Hepatocyte (in vitro differentiated cells): ENCODE measurements at regions not wholly inside any gene's neighbourhood (a gene's known extent, or its start where the extent isn't known, plus 50 kb on each side); places are given as distances from the start of the nearest gene placed in this dataset.
"Not testable (repeated sequence)": the region's sequence is repeated elsewhere in the genome, so short reads cannot be mapped to it uniquely, and the experiment has no call there.

Experiments used
- DNase-seq: peaks from one replicate; pipeline ENCODE4 v3.0.0-alpha.2; 2016; ENCODE audit warnings: low spot score
- H2AFZ ChIP-seq: fragments of 200-600 bp; sonication (generic); 2 replicates; pipeline ENCODE4 v1.6.0; 2016; ENCODE audit warnings: antibody characterized with exemption, mild to moderate bottlenecking
- H3K27ac ChIP-seq: fragments of 200-600 bp; sonication (generic); 2 replicates; pipeline ENCODE4 v1.5.1; 2016; ENCODE audit warnings: mild to moderate bottlenecking
- H3K27me3 ChIP-seq: fragments of 200-600 bp; sonication (generic); 2 replicates; pipeline ENCODE4 v1.6.1; 2016
- H3K36me3 ChIP-seq: fragments of 200-600 bp; sonication (generic); replicated peaks from 2 replicates; pipeline ENCODE4 v1.5.1; 2016; ENCODE audit warnings: low read depth; ENCODE audit not compliant: insufficient read depth
- H3K4me1 ChIP-seq: fragments of 200-600 bp; sonication (generic); 2 replicates; pipeline ENCODE4 v1.5.1; 2016; ENCODE audit warnings: mild to moderate bottlenecking, moderate library complexity; ENCODE audit not compliant: insufficient read depth
- H3K4me2 ChIP-seq: fragments of 200-600 bp; sonication (generic); 2 replicates; pipeline ENCODE4 v1.6.0; 2016
- H3K4me3 ChIP-seq: fragments of 200-600 bp; sonication (generic); 2 replicates; pipeline ENCODE4 v1.5.1; 2016; ENCODE audit warnings: mild to moderate bottlenecking
- H3K79me2 ChIP-seq: fragments of 200-600 bp; sonication (generic); 2 replicates; pipeline ENCODE4 v1.6.0; 2017; ENCODE audit warnings: mild to moderate bottlenecking
- H3K9me2 ChIP-seq: fragments of 200-600 bp; sonication (generic); replicated peaks from 2 replicates; pipeline ENCODE4 v1.6.0; 2017; ENCODE audit warnings: mild to moderate bottlenecking; ENCODE audit not compliant: insufficient read depth
- H3K9me3 ChIP-seq: fragments of 200-600 bp; sonication (generic); 2 replicates; pipeline ENCODE4 v1.5.1; 2016; ENCODE audit warnings: low read depth, mild to moderate bottlenecking
- H4K20me1 ChIP-seq: fragments of 200-600 bp; sonication (generic); 2 replicates; pipeline ENCODE4 v1.6.0; 2016; ENCODE audit warnings: mild to moderate bottlenecking; ENCODE audit not compliant: insufficient read depth, poor library complexity, severe bottlenecking
- CTCF ChIP-seq: fragments of 200-600 bp; sonication (generic); IDR thresholded peaks from 2 replicates; pipeline ENCODE4 v1.5.1; 2016; ENCODE audit warnings: antibody characterized with exemption, mild to moderate bottlenecking; ENCODE audit not compliant: poor library complexity
- EZH2 ChIP-seq: fragments of 200-600 bp; sonication (generic); IDR thresholded peaks from 2 replicates; pipeline ENCODE4 v1.6.1; 2016; ENCODE audit warnings: antibody characterized with exemption, mild to moderate bottlenecking, borderline replicate concordance
- EZH2phosphoT487 ChIP-seq: fragments of 200-600 bp; sonication (generic); IDR thresholded peaks from one replicate; pipeline ENCODE4 v1.6.1; 2018; ENCODE audit warnings: antibody characterized with exemption, mild to moderate bottlenecking, low read depth, moderate library complexity; ENCODE audit not compliant: unreplicated experiment, severe bottlenecking
- WGBS: methylation state at CpG from one replicate; pipeline ENCODE4 v1.1.6; 2016; ENCODE audit warnings: low lambda C conversion rate; ENCODE audit errors: missing lambda C conversion rate; 5-methylcytosine and 5-hydroxymethylcytosine counted together

GRCh38 chr2:123851281-123851680 lies 173.8 kb upstream of the CNTNAP5 start:
- no peaks in the 10 kb centered on the region for H4K20me1 ChIP-seq
- H2AFZ ChIP-seq, result no peak overlapping the region
- H3K9me3 ChIP-seq, result no peaks in the 10 kb centered on the region
- H3K27me3 ChIP-seq, result no peaks in the 10 kb centered on the region
- 73% methylated on average over 1 of the region's 1 CpG for WGBS
- no peak overlapping the region for H3K4me3 ChIP-seq
- H3K27ac ChIP-seq, result no peak overlapping the region
- no peak overlapping the region for H3K4me2 ChIP-seq
- TF ChIP-seq CTCF, result no peak
- TF ChIP-seq EZH2phosphoT487, result no peak
- TF ChIP-seq EZH2, result no peak
- H3K4me1 ChIP-seq, result no peaks in the 10 kb centered on the region
- no peaks in the 10 kb centered on the region for H3K9me2 ChIP-seq
- H3K79me2 ChIP-seq, result no peaks in the 10 kb centered on the region
- H3K36me3 ChIP-seq, result no peaks in the 10 kb centered on the region
- no peak for DNase-seq

- no peak overlapping the region for H3K4me2 ChIP-seq
- H3K4me3 ChIP-seq, result no peak overlapping the region
- H3K9me2 ChIP-seq, result no peaks in the 10 kb centered on the region
- H3K9me3 ChIP-seq, result no peaks in the 10 kb centered on the region
- TF ChIP-seq CTCF, result no peak
- TF ChIP-seq EZH2phosphoT487, result no peak
- TF ChIP-seq EZH2, result no peak
- no peaks in the 10 kb centered on the region for H3K4me1 ChIP-seq
- no peaks in the 10 kb centered on the region for H3K36me3 ChIP-seq
- no peak for DNase-seq
- H4K20me1 ChIP-seq, result no peaks in the 10 kb centered on the region
- H3K27me3 ChIP-seq, result no peaks in the 10 kb centered on the region
- H3K27ac ChIP-seq, result no peak overlapping the region
- WGBS, result 36% methylated on average over 1 of the region's 1 CpG
- no peaks in the 10 kb centered on the region for H3K79me2 ChIP-seq
- H2AFZ ChIP-seq, result no peak overlapping the region
Observed at GRCh38 chr2:123853161-123853560, 171.9 kb upstream of the CNTNAP5 start.

- not testable (repeated sequence) for H3K9me2 ChIP-seq, DNase-seq, H3K4me1 ChIP-seq, H2AFZ ChIP-seq, H3K36me3 ChIP-seq, H3K27me3 ChIP-seq, H3K9me3 ChIP-seq, H4K20me1 ChIP-seq, H3K27ac ChIP-seq, H3K4me2 ChIP-seq, H3K79me2 ChIP-seq, H3K4me3 ChIP-seq
Observed at GRCh38 chr2:123859031-123859430, 166.1 kb upstream of the CNTNAP5 start.

GRCh38 chr2:123864416-123864815 lies 160.7 kb upstream of the CNTNAP5 start:
- Histone ChIP-seq H3K9me2 (no peaks in the 10 kb centered on the region), H3K36me3 (no peaks in the 10 kb centered on the region), H4K20me1 (no peaks in the 10 kb centered on the region), H3K9me3 (no peaks in the 10 kb centered on the region), H3K79me2 (no peaks in the 10 kb centered on the region), H3K4me3 (no peak overlapping the region), H3K27ac (no peak overlapping the region), H3K27me3 (no peaks in the 10 kb centered on the region), H2AFZ (no peak overlapping the region), H3K4me1 (no peaks in the 10 kb centered on the region), H3K4me2 (no peak overlapping the region)
- TF ChIP-seq EZH2phosphoT487 (no peak), EZH2 (no peak), CTCF (no peak)
- WGBS, result 81% methylated on average over 1 of the region's 1 CpG
- no peak for DNase-seq
